ENCODE measurements at regions not wholly inside any gene's neighbourhood (a gene's known extent, or its start where the extent isn't known, plus 50 kb on each side); places are given as distances from the start of the nearest gene placed in this dataset.

DNA sequence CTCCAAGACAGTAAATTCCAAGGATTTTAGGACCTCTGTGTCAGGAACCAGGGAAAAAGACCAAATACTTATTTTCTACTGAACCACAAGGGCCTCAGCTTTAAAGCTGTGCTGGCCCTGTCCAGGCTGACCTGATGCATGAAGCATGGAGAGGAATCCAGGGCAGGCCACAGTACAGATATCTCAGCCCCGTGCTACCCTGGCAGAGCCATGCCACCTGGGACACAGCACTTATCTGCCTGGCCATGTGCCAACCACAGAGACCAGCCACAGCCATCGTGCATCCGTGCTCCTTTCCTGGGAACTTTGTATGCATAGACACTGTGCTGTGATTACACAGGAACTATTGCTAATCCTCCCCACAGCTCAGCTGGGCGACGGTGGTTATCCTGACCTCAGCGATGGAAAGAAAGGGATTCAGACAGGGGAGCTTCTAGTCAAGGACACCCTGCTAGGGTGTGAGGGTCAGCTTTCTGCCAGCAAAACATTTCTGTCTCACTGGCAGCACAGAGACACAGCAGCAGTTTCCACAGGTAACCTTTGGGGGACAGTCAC lies 687.4 kb upstream of the ID2 start:
- DNase-seq, result no peak

DNA sequence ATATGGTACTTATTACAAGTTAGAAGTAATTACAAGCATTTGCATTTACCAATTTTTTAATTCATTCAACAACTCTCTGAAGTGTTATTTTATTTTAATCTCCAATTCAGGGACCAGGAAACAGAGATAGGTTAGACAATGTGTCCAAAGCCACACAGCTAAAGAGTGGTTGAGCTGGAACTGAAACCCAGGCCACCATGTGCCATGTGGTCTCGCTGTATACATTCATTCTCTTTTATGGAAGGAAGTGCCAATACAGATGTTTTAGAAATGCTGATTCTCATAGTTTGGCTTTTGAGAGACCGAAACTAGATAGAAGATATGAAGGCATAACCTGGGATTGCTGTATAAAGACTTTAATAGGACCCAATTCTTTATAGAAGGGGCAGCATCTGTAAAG lies 684.6 kb upstream of the ID2 start:
- DNase-seq, result no peak

DNA sequence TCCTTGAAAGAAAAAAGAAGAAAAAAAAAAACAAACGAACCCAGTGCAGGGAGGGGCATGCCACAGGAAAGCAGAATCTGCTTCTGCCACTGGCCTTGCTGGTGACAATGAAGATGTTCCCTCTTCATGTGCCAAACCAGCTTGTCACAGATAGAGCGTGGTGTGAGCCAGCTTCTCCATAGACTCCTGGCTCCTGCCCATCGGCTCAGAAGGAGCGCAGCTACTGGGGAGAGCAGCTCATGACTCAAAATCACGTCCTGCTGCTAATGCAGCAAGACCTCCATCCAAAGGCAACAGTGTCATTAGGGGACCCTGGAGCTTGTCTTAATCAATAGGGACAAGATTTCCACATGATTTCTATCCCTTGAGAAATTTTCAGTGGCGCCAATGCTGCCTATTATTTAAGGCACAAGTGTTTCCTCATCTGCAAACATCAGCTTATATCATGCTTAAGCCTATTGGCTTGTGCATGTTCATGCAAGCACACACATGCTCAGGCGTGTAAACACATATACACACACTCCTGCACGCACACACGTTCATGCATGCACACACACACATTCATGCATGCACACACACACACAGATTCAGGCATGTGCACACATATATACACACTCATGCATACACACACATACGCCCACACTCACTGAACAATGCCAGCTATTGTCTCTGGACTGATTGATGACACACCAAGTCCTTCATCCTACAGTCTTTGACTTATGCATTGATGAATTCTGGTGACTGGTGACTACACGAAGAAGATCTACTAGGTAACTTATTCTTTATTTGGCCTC lies 682.0 kb upstream of the ID2 start:
- DNase-seq, result no peak

DNA sequence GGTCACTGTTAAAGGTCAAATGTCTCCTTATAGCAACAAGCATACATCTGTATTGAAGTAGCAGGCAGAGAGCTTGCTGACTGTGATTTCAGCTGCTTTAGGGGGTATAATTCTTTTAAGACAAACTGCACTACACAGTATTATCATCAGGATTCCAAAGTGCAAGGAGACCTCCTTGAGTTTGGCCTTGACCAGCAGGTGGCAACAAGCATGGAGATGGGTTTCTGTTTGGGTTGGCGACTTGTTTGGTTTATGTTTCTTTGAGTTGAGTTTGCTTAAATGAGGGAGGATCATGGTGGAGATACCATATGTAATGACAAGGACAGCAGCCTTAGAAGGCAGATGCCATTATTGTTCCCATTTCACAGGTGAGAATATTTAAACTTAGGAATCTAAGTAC lies 681.0 kb upstream of the ID2 start:
- DNase-seq, result no peak

DNA sequence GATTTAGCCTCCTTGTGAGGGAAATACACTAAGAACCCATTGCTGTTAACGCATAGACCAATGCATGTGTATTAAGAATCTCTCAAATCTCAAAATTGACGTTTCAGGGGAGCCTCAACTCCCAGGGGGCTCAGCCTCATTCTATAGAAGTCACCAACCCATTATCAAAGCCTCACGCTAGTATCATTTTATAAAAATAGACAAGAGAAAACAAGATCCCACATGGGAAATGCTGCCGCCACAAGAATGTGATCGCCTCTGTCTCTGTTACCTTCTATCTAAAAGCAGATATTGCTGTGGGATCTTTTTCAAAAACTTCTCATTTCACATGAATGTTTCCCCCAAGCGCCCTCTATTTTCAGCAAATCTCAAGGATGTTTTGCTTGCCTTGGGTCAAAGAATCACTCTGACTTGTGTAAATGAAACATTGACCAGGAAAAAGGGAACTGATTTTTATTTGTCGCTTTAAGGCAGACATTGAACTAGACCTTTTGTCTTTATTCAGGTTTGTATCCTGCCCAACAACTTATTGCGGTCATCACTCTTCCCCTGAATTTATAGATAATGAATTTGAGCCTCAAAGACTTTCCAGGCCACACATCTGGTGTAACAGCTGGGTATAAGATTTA lies 679.0 kb upstream of the ID2 start:
- DNase-seq, result no peak

DNA sequence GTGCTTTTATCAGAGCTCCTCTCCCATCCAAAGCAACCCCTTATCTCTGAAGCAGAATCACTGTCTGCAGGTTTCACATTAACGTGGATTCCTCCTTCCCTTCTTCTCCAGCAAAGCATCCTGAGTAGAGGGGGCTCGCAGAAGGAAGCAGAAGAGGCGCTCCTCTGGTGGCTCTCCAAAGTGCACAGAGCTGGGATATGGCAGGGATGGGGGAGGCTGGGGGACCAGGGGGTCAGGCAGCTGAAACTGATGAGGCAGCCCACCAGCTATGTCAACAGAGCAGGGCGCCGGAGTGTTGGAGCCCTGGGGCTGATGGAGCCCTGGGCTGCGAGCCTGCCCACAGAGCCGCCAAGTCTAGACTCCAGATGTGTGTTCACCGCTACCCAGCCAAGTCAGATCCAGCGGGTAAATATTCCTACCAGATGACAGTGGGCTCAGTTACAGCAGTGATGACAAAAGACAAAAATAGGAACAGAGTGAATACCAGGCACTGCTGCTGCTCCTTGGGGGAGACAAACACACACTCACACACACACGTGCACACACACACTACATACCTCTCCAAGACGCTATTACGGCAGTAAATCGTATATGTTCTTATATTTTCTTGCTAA lies 678.3 kb upstream of the ID2 start:
- no peak for DNase-seq

DNA sequence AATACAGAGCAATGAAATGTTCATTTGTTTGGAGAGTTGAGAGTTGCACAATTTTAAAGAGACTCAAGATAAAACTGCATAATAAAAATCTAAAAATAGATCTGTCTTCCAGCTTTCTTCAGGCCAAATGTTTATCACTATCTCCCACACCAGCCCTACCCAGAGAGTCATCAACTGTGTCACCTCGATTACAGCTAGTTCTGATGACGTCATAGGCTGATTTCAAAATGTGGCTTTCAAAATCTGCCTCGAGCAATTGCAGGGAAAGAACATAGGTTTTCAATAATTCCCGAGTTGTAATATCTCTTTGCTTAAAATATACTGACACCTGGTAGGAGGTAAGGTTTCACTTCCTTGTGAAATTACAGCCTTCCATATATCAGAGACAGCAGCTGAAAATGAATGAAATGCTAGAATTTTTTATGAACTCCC lies 677.6 kb upstream of the ID2 start:
- no peak for DNase-seq

DNA sequence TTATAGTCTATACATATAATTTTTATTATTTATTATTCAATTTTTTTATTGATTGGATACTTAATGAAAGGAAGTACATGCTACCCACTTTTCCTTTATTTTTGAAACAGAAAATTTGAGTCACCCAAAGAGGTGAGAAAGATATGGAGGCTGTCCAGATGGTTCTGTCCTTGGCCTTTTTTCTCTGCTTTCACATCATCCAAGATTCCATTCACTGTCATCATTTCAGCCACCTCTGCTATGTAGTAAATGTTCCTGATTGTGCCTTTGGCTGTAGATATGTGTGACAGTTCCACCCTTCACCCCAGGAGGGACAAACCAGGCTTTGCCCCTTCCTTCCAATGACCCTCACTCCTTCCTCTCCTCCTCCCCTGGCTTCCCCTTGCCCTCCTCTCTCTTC lies 675.7 kb upstream of the ID2 start:
- DNase-seq, result no peak

DNA sequence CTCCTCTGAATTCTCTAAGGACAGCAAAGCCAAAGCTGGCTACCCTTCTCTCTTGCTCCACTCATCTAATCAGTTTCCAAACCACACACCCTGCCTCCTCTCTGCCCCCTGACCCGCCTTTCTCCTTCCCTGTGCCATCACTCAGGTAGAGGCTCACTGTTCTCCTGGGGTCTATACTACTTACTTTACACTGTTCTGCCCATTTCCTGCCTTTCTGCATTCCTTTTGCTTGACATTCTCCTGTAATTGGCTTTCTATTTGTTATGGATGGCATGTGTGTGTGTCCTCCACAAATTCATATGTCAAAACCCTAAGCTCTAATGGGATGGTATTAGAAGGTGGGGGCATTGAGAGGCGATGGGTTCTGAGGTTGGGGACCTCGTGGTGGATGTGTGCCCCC lies 675.2 kb upstream of the ID2 start:
- DNase-seq, result no peak

DNA sequence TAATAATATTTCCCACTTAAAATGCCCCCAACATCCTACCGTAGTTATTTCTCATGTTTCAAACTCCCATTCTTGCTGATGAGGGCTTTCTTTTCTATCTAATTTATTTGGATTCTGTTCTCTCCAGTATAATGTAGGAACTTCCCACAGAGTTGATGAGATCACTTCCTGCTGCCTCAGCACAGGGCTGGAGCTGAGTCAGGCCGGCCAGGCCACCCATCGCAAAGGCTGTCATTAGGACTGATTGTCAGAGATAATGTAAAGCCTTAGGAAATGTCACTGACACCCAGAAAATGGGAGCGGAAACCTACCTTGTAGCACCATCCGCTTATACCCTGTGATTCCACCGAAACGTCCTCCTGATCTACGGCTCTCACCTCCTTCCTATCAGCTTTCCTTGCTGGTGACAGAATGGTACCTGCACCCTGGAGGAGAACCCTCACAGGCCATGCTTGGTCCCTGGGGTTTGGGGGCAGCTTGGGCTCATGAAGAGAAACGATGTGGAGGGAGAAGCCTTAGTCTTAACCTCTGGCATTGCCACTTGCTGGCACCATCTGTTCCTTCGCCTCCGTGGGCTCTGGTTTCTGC lies 672.8 kb upstream of the ID2 start:
- DNase-seq, result no peak

DNA sequence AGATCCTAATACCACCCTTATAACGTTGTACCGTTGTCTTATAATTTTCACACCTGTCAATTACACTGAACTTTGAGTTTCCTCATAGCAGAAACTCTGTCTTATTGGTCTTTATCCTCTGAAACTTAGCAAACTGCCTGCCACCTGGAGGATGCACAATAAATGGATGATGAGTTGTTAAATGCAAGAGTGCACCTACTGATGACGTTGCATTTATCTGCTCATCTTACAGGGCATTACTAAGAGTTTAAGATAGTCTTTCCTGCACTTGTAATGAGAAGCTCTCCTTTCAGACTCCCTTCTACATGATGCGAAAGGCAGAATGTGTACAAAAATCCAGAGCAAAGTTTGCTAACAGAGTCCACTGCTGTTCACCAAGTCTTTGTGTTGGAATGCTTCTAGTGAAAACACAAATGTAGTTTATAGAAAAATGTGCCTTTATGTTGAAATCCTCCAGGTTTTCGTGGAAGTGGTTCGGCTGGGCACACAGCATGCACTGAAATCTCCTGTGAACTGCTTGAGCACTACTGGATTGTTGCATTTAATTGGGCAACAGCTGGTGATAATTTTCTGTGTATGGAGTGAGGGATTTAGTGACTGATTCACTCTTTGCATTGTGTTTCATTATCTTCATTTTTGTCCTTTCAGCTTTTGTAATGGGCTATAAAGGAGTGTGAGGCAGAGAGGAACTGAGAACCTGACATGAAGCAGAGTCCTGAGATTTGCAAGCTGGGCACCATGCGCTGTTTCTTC lies 665.8 kb upstream of the ID2 start:
- DNase-seq, result no peak

DNA sequence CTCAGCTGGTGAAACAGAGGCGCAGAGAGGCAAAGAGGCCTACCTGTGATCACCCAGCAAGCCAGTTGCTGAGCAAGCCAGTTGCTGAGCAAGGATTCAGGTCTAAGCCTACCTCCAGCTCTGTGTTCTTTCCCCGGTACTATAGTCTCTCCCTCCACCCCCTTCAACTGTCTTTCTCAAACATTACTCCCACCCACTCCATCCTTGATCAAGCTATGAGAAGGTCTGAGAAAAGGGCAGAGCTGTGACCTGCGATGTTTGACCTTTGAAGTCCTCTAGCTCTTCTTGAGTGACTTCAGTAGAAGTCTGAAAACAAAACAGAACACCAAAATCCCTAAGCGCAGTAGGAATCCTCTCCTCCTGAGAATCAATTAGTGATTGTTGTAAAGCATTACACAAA lies 665.2 kb upstream of the ID2 start:
- DNase-seq, result no peak

DNA sequence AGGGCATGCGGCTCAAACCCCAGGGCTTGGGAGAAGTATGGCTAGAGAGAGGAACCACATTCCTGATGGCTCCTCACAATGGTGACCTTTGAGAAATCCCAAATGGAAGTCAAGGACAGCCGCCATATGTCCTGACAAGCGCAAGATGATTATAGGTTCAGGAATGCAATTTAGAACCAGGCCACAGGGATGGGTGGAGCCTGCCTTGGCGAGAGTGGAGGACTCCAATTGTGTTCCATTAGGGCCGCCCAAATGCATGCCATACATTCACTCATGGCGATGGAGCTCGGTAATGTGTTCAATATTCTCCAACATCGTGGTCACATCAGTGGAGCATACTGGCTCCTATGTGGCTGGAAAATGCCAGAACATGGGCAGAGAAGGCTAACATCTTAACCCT lies 662.9 kb upstream of the ID2 start:
- no peak for DNase-seq

DNA sequence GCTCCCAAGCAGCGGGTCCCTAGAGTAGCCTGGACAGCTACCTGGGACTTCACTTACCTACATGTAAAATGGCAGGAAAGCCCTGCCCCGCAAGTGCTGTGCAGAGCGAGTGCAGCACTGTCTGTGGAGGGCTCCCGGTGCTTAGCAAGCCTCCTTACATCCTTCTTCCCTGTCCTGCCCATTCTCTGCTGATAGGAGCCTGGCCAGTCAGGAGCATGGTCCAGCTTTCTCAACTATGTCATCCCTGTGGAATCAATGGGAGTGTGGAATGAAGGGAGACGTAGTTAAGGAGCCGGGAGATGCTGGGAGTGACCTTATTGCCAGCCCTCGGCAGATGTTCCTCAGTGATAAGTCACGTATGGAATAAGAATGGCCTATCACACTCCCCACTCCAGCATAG lies 661.9 kb upstream of the ID2 start:
- no peak for DNase-seq

DNA sequence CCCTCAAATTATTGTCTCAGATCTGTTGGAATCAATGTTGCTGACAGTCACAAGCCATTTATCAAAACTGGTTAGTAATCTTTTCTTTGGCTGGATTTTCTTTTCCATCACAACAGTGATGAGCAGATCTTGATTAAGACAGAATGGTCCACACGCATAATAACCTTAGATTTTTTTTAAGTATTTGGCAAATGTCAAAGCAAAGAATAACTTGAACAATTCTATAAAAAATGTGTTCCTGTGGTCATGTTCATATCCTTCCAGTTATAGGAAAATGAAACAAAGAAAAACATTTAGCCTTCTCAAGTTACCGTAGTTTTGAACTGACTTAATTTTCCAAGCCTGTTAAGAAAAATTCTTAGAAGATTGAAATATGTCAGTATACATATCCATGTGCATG lies 659.9 kb upstream of the ID2 start:
- no peak for DNase-seq

DNA sequence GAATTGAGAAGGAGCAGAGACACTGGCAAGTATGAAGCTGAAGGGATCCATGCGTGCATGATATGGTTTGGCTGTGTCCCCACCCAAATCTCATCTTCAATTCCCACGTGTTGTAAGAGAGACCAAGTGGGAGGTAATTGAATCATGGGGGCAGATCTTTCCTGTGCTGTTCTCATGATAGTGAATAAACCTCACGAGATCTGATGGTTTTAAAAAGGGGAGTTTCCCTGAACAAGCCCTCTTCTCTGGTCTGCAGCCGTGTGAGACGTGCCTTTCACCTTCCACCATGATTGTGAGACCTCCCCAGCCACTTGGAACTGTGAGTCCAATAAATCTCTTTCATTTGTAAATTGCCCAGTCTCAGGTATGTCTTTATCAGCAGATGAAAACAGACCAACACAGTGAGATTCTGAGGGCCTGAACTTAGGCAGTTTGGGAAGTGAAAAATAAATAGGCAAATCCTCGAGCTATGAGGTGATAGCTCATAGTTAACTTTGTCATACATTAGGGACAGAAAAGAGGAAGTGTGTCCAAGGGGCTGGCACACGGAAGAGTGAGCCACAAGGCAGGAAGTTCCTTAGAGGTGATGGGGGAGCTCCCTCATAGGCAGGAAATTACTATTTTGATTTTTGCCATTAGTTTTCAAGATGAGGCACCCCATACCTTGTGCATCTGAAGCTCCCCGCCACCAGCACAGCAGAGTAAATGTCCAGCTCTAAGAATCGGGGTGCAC lies 658.8 kb upstream of the ID2 start:
- DNase-seq, result no peak

DNA sequence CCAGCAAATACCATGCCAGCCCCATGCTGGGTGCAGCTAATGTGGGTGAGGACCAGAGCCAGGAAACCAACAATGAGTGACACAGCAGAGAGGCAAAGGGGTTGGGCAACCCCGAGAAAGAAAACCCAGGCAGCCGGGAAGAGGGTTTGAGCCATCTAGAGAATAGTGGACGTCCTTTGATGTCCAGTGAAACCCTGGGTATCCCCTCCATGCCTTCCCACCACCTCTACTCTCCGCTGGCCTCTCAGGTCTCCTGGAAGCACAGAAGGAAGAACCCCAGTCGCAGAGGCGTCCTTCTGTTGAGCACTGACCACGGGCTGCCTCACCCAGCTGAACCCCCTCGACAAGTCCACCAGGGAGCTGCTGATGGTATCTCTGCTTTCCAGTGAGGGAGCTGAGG lies 657.4 kb upstream of the ID2 start:
- DNase-seq, result no peak

DNA sequence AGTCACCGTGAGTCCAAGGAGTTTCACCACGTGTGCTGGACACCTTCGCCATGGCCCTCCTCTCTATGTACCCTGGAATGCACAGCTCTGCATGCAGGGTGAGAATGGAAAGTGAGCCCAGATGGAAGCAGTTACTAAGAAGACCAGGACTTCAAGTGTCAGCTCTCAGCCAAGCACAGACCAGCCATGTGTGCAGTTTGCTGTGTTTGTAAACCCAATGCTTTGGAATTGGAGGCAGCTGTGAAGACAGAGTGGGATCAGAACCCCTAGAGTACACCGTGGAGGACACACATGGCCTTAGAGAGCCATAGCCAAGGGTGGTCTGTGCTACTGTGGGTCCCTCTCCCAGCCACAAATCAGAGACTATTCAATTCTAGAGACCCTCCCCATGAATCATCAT lies 655.5 kb upstream of the ID2 start:
- no peak for DNase-seq

DNA sequence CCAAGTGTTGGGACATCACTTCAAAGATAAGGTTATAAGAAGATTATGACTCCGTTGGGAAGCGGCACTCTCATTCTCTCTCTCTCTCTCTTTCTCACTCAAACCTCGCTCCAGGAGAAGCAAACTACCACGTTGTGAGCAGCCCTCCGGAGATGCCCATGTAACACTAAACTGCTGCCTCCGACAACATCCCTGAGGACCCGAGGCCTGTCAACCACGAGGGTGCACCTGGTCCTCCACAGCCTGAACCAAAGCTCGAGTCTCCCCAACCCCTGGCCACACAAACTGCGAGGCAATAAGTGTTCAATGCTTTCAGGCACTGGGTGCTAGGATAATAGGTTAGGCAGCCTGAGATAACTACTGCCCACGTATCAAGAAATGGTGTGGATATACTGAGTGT lies 654.5 kb upstream of the ID2 start:
- no peak for DNase-seq

DNA sequence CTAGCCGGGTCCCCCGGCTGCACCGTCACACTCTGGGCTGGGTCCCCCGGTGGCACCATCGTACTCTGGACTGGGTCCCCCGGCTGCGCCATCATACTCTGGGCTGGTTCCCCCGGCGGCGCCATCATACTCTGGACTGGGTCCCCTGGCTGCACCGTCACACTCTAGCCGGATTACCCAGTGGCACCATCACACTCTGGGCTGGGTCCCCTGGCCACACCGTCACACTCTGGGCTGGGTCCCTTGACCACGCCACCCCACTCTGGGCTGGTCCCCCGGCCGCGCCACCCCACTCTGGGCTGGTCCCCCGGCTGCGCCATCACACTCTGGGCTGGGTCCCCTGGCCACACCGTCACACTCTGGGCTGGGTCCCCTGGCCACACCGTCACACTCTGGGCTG lies 653.8 kb upstream of the ID2 start:
- no peak for DNase-seq

DNA sequence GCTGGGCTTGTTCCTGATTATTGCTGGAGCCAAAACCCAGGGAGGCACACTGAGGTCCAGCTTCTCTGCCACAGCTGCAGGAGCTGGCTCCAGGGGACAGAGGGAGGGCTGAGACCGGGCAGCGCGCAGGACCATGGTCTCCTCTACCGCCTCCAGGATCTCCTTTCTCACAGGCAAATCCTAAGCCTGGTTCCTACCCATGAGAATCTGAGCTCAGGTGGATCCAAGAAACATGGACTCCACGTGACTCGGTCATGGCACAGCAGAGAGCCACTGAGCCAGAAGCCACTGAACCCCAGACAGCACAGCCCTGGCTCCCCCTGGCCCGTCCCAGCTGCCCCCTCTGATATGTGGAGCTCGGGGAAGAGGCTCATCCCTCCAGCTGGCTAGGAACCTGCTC lies 653.4 kb upstream of the ID2 start:
- no peak for DNase-seq

DNA sequence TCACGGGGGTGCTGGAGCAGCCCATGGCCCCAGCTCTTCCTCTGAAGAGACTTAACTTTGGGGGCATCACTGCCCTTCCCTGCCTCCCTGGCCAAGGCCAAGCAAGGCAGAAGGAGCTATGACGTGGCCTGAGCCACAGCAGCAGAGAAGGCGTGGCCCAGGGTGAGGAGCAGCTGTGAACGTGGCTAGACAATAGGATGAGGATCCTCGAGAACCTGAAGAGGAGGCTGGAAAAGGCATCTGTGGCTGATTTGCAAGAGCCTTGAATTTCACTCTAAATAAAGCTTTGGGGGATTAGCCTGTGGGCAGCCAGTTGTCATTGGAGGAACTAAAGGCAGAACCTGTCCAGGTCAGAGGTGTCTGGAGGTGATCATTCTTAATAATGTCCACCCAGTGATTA lies 652.9 kb upstream of the ID2 start:
- DNase-seq, result no peak

Measured in activated CD4-positive, alpha-beta T cell treated with anti-CD3 and anti-CD28 coated beads, Interleukin-2, amount 50 U/mL, for 1 hour (primary cell).